Renal pelvis (tissue), 1 donor: ENCODE measurements at regions not wholly inside any gene's neighbourhood (a gene's known extent, or its start where the extent isn't known, plus 50 kb on each side); places are given as distances from the start of the nearest gene placed in this dataset.
"Not testable (repeated sequence)": the region's sequence is repeated elsewhere in the genome, so short reads cannot be mapped to it uniquely, and the experiment has no call there.

Experiments used
- DNase-seq: peaks from one replicate; pipeline ENCODE4 v3.0.0-alpha.2; 2013

DNA sequence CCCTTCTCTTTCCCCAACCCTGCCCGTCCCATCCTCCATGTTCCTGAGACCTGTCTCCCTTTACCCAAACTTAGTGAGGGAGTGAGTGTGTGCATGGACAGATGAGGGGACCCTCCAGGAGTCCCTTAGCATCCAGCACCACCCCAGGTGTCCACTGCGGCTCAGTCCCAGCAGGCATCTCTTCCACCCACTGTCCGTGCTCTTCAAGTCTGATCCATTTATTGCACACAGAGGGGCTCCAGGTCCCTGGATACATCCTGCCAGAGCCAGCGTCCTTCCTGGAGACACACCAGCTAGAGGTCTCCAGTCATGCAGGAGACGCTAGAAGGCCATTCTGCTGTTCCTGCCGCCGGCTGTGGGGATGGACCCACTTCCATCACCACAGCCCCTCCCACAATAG is 239.2 kb downstream of the ADGRD1 start:
- DNase-seq, result no peak

DNA sequence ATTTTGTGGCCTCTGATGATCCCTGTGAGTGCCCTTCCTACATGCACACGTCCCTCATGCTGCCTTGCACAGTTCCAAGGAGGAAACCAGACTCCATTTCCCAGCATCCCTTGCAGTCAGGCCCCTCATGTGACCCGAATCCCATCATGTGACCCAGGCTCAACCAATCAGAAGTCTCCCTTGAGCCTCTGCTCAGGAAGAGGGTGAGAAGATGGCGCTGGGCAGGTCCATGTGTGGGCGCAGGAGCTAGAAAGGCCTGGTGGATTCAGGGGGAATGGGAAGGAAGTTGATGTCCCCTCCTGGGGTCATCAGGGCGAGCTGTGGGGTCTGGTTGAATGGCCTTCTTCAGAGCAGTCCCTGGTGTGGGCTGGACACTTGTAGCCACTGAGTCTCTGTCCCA is 240.5 kb downstream of the ADGRD1 start:
- no peak for DNase-seq

DNA sequence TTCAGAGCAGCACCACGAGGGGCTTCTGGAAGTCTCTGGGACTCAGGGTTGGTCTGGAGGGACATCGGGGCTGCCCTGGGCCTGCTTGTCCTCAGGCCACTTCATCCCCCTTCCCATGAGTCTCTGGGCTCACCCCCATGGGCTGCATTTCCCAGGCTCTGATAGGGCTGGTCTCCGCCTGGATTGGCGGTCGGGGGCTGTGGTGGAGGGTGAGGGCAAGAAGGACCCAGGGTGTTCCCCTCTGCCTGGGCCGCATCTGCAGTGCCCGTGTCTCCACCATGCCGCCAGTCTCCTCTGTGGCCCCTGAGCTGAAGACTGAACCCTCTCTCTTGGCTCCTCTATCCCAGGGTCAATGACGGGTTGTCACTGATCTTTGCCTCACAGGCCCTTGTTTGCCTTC is 242.1 kb downstream of the ADGRD1 start:
- DNase-seq, result no peak

DNA sequence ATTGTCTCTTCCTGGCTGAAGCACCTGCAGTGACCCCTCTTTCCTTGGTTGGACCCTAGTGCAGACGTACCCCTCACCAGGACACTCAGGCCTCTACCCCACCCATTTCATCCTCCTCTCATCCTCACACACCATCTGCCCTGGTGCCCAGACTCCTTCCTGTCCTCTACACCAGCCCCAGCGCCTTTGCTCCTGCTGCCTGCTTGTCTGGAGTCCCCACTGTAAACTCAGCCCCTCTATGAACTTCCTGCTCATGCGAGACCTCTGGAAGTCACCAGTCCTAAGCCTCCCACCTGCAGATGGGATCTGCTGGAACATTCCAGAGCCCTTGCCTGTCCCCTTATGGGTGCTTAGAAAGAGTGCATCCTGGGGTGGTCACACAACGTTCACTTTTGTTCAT is 242.5 kb downstream of the ADGRD1 start:
- DNase-seq, result no peak

DNA sequence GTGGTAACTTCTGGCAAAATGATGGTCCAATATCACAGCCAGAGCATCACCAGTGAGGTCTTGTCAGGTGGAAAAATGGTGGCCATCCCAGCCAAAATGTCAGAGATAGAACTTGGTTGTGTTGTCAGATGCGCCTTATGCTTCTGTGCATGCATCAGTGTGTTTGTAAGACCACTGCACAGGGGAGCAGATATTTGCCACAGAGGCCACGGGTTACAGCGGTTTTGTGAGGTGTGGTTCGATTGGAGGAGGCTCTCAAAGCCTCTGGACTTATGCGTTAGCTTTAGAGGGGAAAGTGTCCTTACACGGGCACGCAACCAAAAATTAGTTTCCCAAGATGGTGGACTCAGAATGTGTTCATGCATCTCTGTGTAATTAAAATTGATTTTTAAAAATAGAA is 243.8 kb downstream of the ADGRD1 start:
- DNase-seq, result no peak

DNA sequence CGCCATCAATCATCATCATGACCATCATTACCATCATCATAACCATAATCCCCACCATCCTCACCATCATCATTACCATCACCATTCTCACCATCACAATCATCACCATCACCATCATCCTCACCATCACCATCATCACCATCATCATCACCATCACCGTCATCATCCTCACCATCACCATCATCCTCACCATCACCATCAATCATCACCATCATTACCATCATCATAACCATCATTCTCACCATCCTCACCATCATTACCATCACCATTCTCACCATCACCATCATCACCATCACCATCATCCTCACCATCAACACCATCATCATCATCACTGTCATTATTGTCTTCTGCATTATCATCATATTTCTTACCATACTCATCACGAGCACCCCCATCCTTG is 245.5 kb downstream of the ADGRD1 start:
- no peak for DNase-seq

DNA sequence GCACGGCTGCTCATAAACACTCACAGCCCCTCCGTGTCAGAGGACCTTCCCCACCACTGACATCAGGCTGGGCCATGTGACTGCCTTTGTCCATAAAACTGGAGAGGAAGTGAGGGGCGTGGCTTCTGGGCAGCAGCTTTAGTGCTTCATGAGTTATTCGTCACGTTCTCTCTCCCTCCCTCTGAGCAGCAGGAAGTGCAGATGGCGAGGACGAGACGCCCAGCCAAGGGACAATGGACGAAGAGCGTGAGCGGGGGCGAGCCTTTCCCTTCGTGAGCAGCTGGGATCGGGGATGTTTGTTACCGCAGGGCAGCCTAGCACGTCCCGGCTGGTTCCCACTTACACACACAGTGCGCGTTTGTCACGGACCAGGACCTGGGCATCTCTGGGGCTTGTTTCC is 248.2 kb downstream of the ADGRD1 start:
- DNase-seq, result not testable (repeated sequence)

DNA sequence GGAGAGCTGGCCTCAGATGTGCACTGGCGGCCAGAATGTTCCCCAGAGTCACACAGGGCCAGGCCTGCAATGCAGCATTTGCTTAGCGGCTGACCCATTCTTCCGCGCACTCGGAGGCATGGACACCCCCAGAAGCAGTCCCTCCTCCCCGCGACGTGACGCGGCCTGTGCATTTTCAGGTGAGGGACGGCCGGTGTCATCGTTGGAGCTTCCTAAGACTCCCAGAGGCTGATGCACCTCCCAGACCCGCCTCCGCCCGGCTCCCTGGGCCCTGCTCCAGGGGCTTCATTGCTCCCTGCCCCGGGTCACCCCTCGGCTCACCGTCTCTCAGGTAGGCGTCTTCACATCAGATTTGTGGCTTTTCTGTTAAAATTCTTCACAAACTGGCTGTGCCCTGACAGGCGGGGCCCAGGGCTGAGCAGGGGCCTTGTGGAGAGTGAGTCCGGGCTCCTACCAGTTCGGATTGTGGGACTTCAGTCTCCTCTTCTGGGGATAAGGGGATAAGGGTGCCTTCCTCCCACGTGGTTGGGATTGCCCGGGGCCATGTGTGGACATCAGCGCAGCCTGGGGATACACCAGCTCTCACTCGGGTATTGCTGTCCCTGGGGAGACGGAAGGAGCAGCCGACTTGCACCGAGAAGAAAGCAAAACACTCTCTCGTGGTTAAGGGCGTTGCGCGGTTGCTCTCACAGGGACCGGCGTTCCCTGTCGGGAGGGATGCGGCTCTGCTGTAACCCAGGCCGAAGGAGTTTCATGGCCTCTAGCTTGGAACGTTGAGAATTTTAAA is 249.1 kb downstream of the ADGRD1 start:
- DNase-seq, result no peak

DNA sequence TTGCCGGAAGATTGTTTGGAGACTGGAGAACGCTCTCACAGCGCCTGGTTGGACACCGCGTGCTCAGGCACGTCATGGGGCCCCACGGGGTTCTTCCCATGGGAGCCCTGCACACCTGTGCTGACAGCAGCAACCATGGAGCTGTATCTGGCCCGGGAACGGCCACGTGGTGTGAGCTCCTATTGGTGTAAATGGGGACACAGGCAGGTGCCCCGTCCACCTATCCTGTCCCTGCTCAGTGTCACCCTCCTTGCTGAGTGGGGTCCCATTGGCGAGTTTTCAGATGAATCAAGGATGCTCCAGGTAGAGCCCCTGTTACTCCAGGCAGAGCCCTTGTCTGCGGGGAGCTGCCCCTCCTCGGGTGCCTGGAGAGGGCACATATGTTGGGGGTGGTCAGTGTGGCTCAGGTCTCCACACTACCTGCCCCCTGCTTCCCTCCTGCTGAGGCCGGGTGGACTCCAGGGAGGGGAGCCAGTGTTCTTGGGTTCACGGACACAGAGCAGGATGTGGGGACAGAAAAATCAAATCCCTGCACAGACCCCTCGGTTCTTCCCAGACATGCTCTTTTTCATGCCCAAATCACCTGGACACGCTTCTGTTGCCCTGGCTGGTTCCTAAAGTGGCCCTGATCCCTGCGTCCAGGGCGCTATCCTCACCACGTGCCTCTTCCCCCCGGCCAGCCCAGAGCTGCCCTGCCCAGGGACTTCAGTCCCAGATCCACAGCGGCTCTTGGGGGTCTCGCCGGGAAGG is 250.1 kb downstream of the ADGRD1 start:
- no peak for DNase-seq

DNA sequence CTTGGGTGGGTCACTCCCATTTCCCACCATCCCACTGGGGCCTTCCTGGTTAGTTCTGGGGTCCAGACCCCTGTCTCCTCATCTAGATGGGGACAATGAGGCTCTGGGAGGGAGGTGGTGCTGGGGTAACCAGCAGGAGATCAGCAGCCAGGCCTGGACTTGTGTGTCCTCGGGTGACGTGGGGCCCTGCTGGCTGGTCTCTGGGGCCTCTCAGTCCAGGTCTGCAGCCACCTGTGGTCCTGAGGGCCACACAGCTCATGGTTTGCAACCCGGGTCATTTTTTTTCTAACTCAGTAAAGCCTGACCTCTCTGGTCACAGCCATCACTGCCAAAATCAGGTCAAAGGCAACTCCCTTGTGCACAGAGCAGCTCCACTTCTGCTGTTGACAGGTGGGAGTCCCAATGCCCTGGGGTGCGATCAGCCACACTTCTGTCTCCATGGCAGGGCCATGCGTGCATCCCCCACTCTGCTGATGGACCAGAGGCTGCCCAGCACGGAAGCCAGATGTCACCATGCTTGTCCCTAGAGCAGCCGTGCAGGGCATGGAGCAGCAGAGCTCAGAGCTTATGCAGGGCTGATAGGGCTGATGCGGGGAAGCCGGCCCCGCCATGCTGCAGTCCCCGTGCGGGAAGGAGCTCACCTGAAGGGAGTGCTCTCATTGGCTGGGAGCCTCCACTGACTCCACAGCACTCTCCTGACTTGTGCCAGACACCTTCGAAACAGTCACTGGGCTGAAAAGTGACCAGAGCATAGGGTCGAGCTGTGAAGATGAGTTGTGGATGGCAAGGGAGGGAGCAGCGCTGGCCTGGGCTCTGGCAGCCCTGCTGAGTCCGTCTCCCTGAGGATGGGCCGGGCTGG is 250.9 kb downstream of the ADGRD1 start:
- DNase-seq, result no peak

DNA sequence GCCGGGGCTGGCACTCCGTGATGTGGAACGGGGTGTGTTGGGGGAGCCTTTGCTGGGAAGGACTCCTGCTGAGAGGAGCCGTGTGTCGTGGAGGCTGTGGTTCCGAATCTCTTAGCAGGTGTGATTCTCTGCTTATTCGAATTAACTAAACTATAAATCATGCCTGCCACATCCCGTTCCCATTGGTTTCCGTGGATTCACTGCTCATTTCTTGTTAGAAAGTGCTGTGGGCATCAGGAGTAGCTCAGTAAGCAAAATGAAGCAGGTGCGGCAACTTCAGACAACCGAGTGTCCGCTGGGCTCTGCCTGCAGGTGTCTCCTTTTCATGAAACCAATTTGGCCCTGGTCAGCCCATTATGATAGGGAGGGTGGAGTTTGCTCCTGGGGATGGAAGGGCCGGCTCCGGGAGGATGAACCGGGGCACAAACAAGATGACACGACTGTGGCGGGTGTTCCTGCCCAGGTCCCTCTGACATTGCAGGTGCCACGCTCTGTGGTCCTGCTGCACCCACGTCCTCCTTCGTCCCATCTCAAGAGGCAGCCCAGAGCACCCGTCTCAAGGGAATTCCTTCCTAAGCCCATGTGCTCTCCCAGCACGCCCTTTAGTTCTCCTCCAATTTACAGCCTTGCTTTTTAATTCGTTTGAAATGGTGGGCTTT is 251.7 kb downstream of the ADGRD1 start:
- DNase-seq, result not testable (repeated sequence)

DNA sequence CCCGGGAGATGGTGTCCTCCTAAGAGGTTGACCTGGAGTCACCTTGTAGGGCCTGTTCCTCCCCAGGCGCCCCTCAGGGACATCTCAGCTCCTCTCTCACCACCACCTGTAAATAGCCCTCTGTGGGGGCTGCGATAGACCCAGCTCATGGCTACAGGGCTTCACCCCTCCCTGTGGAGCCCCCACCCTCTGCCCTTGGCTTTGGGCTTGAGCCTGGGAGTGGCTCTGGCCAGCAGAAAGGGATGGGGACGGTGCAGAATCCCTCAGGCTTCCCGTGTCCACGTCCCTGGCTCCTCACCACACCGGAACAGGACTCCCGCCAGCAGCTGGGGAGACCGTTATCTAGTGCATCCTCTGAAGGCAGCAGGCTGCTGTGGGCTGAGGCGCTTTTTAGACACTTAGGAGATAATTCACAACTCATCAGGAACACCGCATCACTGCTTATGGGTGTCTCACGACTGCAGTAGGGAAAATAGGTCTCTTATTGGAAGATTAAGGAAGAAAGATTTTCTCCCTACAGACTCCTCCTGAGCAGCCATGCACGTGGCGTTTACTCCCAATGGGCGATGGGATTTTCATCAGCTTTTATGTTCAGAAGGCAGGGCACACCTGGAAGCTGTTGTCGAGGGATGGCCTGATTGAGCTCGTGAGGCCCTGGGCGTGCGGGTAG is 253.1 kb downstream of the ADGRD1 start:
- DNase-seq, result not testable (repeated sequence)

DNA sequence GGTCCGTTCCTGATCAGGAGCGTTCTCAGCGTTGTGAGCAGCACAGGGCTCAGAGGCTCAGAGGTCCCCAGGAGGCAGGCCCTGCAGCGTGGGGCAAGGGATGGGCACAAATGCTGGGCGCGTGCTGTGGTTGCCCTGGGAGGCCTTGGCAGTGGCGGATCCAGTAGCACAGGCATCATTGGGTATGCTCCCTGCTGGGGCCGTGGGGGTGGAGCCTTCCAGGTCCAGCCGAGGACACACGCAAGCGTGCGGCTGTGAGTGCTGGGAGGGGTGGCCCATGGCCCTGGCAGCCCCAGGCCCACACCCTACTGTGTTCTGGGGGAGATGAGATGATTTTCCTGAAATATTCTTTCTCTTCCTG is 253.6 kb downstream of the ADGRD1 start:
- not testable (repeated sequence) for DNase-seq

DNA sequence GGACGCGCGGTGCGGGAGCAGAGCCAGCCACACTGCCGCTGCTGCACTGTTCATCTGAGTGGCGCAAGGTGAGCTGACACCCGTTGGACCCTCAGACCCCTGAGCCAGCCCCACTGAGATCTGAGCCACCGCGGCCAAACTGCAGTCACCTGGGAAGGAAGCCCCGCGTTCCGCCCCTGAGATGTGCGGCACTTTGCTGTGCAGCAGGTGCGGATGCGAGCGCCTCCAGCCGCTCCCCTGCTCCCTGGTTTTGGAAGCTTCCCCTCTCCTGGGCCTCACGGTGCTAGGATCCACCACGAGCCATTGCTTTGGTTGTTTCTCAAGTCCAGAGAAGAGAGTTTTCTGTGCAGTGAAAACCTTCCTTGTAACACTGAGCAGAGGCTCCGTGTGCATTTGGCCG is 254.1 kb downstream of the ADGRD1 start:
- not testable (repeated sequence) for DNase-seq

DNA sequence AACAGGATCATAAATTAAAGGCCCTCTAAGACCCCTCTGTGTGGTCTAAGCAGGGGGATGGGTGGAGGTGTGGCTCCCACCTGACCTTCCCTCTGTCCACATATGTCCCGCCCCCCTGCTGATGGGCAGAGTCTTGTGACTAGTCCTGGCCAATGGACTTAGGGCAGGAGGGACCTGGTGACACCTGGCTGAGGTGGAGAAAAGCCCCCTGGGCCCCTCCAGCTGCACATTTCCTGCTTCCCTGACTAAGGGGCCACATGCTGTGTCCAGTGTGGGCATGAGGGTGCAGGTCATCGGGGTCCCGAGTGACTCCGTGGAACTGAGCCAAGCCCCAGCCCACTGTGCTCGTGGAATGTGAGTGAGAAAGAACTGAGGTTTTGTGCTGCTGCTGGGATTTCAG is 254.7 kb downstream of the ADGRD1 start:
- no peak for DNase-seq

DNA sequence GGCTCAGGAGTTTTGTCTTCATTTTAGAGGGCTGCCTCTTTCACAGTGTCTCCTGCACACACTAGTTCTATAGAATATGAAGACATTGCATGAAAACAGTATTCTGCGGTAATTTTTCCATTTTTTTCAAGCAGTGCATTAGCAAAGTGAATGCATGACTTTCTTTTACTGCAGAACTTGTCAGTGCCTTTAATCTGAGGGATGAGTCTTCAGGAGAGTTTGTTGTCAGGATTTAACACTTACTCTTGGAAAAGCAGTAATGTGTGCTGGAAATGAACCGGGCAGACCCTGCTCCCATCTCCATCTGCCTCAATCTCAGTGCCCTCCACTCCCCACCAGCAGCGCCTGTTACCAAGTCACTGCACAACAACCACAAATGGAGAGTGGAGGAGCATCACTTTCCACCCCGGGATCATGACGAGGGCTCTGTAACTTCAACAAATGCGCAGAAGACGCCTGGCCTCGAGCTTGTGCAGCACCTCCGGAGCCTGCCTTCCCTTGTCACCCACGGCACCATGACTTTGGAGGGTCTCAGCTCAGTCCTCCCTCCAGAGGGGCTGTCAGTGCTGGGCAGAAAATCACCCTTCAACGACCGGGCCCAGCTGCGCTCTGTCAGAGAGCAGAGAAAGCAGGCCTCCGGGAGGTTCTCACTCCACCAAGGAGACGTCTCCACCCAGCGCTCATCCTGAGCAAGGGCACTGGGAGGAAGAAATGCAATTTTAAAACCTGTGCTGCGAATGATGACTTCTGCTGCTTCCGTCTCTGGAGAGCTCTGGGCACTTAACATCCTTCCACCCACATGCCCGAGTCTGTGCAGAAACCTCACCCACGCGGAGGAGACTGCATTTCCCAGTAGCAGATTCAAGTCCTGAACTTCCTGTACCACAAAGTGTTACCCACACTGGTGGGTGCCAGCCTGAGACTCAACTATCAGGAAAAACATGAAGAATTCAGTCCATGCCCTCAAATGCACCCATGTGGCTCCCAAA is 255.7 kb downstream of the ADGRD1 start:
- DNase-seq, result no peak

DNA sequence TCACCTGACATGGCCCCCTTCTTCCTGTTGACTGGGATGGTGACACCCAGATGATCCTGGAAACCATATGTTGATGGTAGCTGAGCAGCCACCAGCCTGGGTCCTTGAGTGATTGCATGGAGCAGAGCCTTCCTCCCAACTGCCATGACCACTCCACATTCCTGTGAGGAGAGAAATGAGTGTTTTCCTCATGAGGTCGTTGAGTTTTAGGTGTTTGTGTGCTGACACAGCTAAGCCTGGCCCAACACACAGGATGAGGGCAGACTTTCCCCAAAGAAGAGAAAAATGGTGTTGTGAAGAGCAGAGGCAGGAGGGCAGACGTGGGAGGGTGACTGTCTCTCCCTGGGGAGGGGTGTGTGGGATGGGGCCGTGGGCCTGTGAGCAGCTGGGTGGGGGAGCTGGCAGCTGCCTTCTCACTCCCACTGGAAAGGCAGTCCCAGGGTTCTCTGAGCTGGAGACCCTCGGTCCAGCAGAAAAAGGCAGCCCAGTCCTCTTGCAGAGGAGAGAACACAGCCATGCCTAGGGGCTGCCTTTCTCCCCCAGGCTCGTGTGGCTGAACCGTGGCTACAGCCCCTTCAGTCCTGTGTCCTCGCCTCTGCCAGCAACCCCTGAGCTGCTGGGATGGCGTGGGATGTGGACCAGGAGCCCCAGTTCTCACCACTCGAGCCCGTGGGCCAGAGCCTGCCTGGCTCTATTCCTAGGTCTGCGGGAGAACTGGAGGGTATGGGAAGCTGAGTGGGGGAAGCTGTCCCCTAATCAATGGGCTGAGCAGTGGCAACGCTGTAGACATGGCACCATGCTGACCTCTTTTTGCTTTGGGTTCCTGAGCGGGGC is 257.0 kb downstream of the ADGRD1 start:
- no peak for DNase-seq

DNA sequence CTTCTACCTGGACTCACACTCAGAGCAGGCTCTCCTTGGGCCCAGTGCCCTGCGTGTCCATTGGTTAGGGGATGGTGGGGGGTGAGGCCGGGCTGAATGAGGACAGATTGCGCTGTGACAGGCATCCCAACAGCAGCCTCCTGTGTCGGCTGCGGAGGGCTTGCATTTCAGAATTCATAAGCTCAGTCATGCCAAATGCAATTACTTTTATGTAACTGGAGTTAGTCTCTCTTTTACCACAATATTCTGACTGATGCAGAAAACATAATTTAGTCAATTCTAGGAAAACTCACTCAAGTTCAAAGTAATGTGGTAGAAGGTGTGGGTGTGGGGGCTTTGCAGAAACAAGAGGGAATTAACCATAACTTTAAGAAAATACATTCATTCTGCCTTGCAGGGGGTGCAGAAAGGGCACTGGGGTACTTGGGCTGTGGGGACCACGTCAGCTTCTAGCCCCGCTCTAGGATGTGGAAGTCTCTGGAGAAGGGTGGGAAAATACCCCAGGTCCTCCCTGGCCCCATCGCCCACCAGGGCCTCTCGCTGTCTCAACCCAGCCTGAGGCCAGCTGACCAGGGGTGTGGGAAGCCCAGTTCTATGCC is 257.7 kb downstream of the ADGRD1 start:
- no peak for DNase-seq

DNA sequence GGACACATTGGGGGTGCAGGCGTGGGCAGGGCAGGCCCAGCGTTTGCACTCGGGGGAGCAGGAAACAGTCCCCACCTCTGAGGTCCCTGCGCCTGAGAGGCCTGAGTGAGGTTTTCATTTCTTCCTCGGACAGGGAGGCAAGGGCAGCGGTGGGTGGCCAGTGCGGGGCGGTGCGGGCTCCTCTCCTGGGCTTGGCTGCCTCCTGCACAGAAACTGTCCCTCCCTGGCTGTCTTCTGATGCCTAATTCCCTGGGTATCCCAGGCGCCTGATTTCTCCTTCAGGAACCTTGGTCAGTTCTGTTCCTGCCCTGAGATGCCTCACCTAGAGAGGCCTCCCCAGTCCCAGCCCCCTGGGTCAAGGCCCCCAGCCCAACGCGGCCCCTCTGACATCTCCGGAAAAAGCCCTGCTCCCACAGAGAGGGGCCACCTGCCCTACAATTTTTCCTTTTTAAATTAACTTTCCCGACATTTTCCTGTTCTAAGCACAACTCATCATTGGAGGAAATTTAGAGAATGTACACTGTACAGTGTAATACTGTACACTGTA is 260.3 kb downstream of the ADGRD1 start:
- DNase-seq, result no peak
